Activated naive CD8-positive, alpha-beta T cell (primary cell): ENCODE measurements at regions not wholly inside any gene's neighbourhood (a gene's known extent, or its start where the extent isn't known, plus 50 kb on each side); places are given as distances from the start of the nearest gene placed in this dataset.
A peak's percentile ranks its signal among the peaks of the same experiment; 100 is the strongest.
"Not testable (repeated sequence)": the region's sequence is repeated elsewhere in the genome, so short reads cannot be mapped to it uniquely, and the experiment has no call there.

Experiments used
- H3K27ac Mint-ChIP-seq: one replicate; pipeline ENCODE4 v1.8.0; 2021; ENCODE audit warnings: mixed read lengths
- H3K27me3 Mint-ChIP-seq: one replicate; pipeline ENCODE4 v1.8.0; 2021; ENCODE audit warnings: mixed read lengths
- H3K36me3 Mint-ChIP-seq: one replicate; pipeline ENCODE4 v1.8.0; 2021; ENCODE audit warnings: mixed read lengths
- H3K4me1 Mint-ChIP-seq: one replicate; pipeline ENCODE4 v1.8.0; 2021; ENCODE audit warnings: low read depth, mixed read lengths
- H3K4me3 Mint-ChIP-seq: one replicate; pipeline ENCODE4 v1.8.0; 2021; ENCODE audit warnings: mild to moderate bottlenecking, mixed read lengths
- H3K9me3 Mint-ChIP-seq: one replicate; pipeline ENCODE4 v1.8.0; 2021; ENCODE audit warnings: low read depth, mixed read lengths

- H3K4me3 Mint-ChIP-seq, result no peak overlapping the region
- H3K4me1 Mint-ChIP-seq, result no peaks in the 10 kb centered on the region
- no peak overlapping the region for H3K27ac Mint-ChIP-seq
- H3K27me3 Mint-ChIP-seq, result no peaks in the 10 kb centered on the region
- H3K36me3 Mint-ChIP-seq, result peaks cover 2% of the 10 kb centered on the region
- peaks cover 3% of the 10 kb centered on the region for H3K9me3 Mint-ChIP-seq
Observed at GRCh38 chr3:187855131-187855530, 109.9 kb upstream of the BCL6 start.

- H3K9me3 Mint-ChIP-seq, result peaks cover 7% of the 10 kb centered on the region
- H3K36me3 Mint-ChIP-seq, result peaks cover 4% of the 10 kb centered on the region
- H3K4me1 Mint-ChIP-seq, result no peaks in the 10 kb centered on the region
- H3K4me3 Mint-ChIP-seq, result no peak overlapping the region
- H3K27me3 Mint-ChIP-seq, result no peaks in the 10 kb centered on the region
- no peak overlapping the region for H3K27ac Mint-ChIP-seq
Observed at GRCh38 chr3:187856555-187856954, 111.3 kb upstream of the BCL6 start.

GRCh38 chr3:187858041-187858440, 112.8 kb upstream of the BCL6 start:
- Mint-ChIP-seq H3K9me3 (peaks cover 10% of the 10 kb centered on the region), H3K27me3 (no peaks in the 10 kb centered on the region), H3K36me3 (peaks cover 7% of the 10 kb centered on the region), H3K4me3 (no peak overlapping the region), H3K27ac (no peak overlapping the region), H3K4me1 (no peaks in the 10 kb centered on the region)

GRCh38 chr3:187858711-187859110, 113.4 kb upstream of the BCL6 start:
- Mint-ChIP-seq H3K27ac (no peak overlapping the region), H3K36me3 (peaks cover 7% of the 10 kb centered on the region), H3K27me3 (no peaks in the 10 kb centered on the region), H3K4me3 (no peak overlapping the region), H3K4me1 (no peaks in the 10 kb centered on the region), H3K9me3 (peaks cover 10% of the 10 kb centered on the region)

- H3K4me3 Mint-ChIP-seq, H3K4me1 Mint-ChIP-seq, H3K36me3 Mint-ChIP-seq, H3K27me3 Mint-ChIP-seq, H3K27ac Mint-ChIP-seq: not testable (repeated sequence)
- H3K9me3 Mint-ChIP-seq, result peaks cover 10% of the 10 kb centered on the region
Observed at GRCh38 chr3:187862701-187863277, 117.5 kb upstream of the BCL6 start.

GRCh38 chr3:187870360-187871203, 125.3 kb upstream of the BCL6 start:
- peaks cover 10% of the 10 kb centered on the region for H3K4me1 Mint-ChIP-seq
- peak overlapping the region; percentile 86 for H3K27ac Mint-ChIP-seq
- no peaks in the 10 kb centered on the region for H3K36me3 Mint-ChIP-seq
- H3K9me3 Mint-ChIP-seq, result no peaks in the 10 kb centered on the region
- no peaks in the 10 kb centered on the region for H3K27me3 Mint-ChIP-seq
- no peak overlapping the region for H3K4me3 Mint-ChIP-seq

GRCh38 chr3:187871204-187871591, 125.9 kb upstream of the BCL6 start:
- H3K27ac Mint-ChIP-seq, result peak overlapping the region; percentile 30
- H3K4me3 Mint-ChIP-seq, result no peak overlapping the region
- H3K4me1 Mint-ChIP-seq, result peaks cover 10% of the 10 kb centered on the region
- H3K27me3 Mint-ChIP-seq, result no peaks in the 10 kb centered on the region
- H3K36me3 Mint-ChIP-seq, result no peaks in the 10 kb centered on the region
- no peaks in the 10 kb centered on the region for H3K9me3 Mint-ChIP-seq

- Mint-ChIP-seq H3K4me3 (no peak overlapping the region), H3K27ac (peak overlapping the region; percentile 30), H3K9me3 (no peaks in the 10 kb centered on the region), H3K4me1 (peaks cover 10% of the 10 kb centered on the region), H3K27me3 (no peaks in the 10 kb centered on the region), H3K36me3 (no peaks in the 10 kb centered on the region)
Observed at GRCh38 chr3:187871848-187872247, 126.6 kb upstream of the BCL6 start.

- Mint-ChIP-seq H3K4me3 (no peak overlapping the region), H3K9me3 (no peaks in the 10 kb centered on the region), H3K27ac (no peak overlapping the region)
Observed at GRCh38 chr3:187873843-187874242, 128.6 kb upstream of the BCL6 start.

GRCh38 chr3:187875863-187876262, 130.6 kb upstream of the BCL6 start:
- H3K4me1 Mint-ChIP-seq, result peaks cover 3% of the 10 kb centered on the region
- no peak overlapping the region for H3K4me3 Mint-ChIP-seq
- no peaks in the 10 kb centered on the region for H3K36me3 Mint-ChIP-seq
- H3K9me3 Mint-ChIP-seq, result no peaks in the 10 kb centered on the region
- H3K27me3 Mint-ChIP-seq, result no peaks in the 10 kb centered on the region
- no peak overlapping the region for H3K27ac Mint-ChIP-seq

More at GRCh38 chr3:187873843-187874242, 128.6 kb upstream of the BCL6 start:
- H3K27me3 Mint-ChIP-seq, result no peaks in the 10 kb centered on the region
- H3K4me1 Mint-ChIP-seq, result peaks cover 10% of the 10 kb centered on the region
- no peaks in the 10 kb centered on the region for H3K36me3 Mint-ChIP-seq

- Mint-ChIP-seq H3K36me3 (no peaks in the 10 kb centered on the region), H3K27ac (no peak overlapping the region), H3K4me1 (no peaks in the 10 kb centered on the region), H3K4me3 (no peak overlapping the region), H3K27me3 (no peaks in the 10 kb centered on the region), H3K9me3 (no peaks in the 10 kb centered on the region)
Observed at GRCh38 chr3:187878772-187879518, 133.7 kb upstream of the BCL6 start.

- Mint-ChIP-seq H3K36me3 (no peaks in the 10 kb centered on the region), H3K27me3 (no peaks in the 10 kb centered on the region), H3K4me3 (no peak overlapping the region), H3K9me3 (no peaks in the 10 kb centered on the region), H3K4me1 (no peaks in the 10 kb centered on the region), H3K27ac (no peak overlapping the region)
Observed at GRCh38 chr3:187880441-187880840, 135.2 kb upstream of the BCL6 start.

GRCh38 chr3:187880851-187881250, 135.6 kb upstream of the BCL6 start:
- H3K27me3 Mint-ChIP-seq, result no peaks in the 10 kb centered on the region
- no peaks in the 10 kb centered on the region for H3K36me3 Mint-ChIP-seq
- H3K9me3 Mint-ChIP-seq, result no peaks in the 10 kb centered on the region
- no peaks in the 10 kb centered on the region for H3K4me1 Mint-ChIP-seq
- no peak overlapping the region for H3K27ac Mint-ChIP-seq
- no peak overlapping the region for H3K4me3 Mint-ChIP-seq

GRCh38 chr3:187888701-187889100, 143.4 kb upstream of the BCL6 start:
- H3K27ac Mint-ChIP-seq, result no peak overlapping the region
- H3K9me3 Mint-ChIP-seq, result no peaks in the 10 kb centered on the region
- H3K36me3 Mint-ChIP-seq, result no peaks in the 10 kb centered on the region
- no peaks in the 10 kb centered on the region for H3K4me1 Mint-ChIP-seq
- no peaks in the 10 kb centered on the region for H3K27me3 Mint-ChIP-seq
- no peak overlapping the region for H3K4me3 Mint-ChIP-seq

- Mint-ChIP-seq H3K27ac (no peak overlapping the region), H3K27me3 (no peaks in the 10 kb centered on the region), H3K9me3 (no peaks in the 10 kb centered on the region), H3K36me3 (no peaks in the 10 kb centered on the region), H3K4me3 (no peak overlapping the region), H3K4me1 (no peaks in the 10 kb centered on the region)
Observed at GRCh38 chr3:187889106-187889505, 143.8 kb upstream of the BCL6 start.
